HG02588 (cell line): ENCODE measurements at regions not wholly inside any gene's neighbourhood (a gene's known extent, or its start where the extent isn't known, plus 50 kb on each side); places are given as distances from the start of the nearest gene placed in this dataset.
"Not testable (repeated sequence)": the region's sequence is repeated elsewhere in the genome, so short reads cannot be mapped to it uniquely, and the experiment has no call there.

Experiments
- ATAC-seq: cut with Tn5 transposase; IDR thresholded peaks from one replicate; pipeline ENCODE4 v1.9.1; 2021; ENCODE audit warnings: mild to moderate bottlenecking, moderate library complexity; ENCODE audit not compliant: unreplicated experiment

DNA sequence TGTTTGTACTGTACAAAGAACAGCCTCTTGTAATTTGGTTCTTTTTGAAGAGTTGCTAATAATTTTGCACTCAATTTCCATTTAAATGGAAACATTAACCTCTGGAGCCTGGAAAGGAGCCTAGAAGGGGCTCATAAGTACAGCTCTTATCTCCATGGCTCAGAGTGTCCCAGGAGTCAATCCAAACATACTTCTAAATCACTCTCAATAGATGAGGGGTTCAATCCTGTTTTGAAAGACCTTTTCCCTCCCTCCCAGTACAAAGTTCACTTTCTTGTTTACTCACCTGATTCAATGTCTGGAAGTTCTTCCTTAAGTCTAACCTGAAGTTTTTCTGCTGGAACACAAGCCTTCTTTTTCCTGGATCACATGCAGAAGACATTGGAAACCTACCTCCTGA, 273.0 kb upstream of the PLET1 start:
- no peak for ATAC-seq

DNA sequence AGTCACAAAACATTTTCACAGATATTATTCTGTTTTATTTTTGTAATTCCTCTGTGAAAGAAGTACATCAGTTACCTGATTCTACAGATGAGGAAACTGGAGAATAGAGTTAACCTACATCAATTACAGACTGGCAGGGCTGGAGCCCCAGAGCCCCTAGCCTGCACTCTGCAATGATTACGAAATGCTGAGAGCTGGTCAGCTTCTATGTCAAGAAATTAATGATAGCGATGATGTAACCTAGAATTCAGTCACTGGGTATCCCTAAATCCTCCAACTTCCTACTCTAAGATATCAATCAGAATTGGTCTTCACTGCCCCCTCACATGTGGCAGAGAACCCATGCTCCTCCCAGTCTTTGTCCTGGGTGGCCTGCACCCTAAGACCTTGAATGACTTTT, 273.5 kb upstream of the PLET1 start:
- ATAC-seq, result no peak

DNA sequence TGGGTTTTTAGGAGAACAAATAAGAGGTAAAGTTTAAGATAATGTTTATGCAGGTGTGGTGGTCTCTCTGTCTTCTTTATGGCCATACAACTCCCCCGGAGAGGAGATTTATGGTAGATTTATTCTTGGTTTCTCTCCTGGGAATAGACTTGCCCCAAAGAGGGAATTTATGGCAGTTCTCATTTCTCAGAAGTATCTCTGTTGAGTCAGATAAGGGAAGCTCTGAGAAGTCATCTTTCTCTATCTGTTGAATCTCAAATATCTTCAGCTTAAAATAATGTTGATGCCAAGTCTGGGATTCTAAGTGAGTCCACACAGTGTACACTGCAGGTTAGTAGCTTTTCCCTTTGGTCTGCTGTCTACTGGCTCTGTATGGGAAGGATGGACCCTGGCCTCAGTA, 276.4 kb upstream of the PLET1 start:
- no peak for ATAC-seq

DNA sequence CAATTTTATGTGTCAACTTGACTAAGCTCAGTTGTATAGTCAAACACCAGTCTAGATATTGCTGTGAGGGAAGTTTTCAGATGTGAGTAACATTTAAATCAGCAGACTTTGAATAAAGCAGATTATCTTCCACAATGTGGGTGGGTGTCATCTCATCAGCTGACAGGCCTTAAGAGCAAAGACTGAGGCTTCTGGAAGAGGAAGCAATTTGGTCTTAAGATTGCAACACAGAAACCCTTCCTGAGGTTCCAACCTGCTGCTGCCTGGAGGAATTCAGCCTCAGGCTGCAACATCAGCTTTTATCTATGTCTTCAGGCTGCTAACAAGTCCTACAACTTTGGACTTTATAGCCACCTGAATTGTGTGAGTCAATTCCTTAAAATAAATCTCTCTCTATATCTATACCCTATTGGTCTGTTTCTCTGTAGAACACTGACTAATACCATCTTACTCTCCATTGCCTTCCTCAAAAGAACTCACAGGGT, 277.2 kb upstream of the PLET1 start:
- no peak for ATAC-seq

DNA sequence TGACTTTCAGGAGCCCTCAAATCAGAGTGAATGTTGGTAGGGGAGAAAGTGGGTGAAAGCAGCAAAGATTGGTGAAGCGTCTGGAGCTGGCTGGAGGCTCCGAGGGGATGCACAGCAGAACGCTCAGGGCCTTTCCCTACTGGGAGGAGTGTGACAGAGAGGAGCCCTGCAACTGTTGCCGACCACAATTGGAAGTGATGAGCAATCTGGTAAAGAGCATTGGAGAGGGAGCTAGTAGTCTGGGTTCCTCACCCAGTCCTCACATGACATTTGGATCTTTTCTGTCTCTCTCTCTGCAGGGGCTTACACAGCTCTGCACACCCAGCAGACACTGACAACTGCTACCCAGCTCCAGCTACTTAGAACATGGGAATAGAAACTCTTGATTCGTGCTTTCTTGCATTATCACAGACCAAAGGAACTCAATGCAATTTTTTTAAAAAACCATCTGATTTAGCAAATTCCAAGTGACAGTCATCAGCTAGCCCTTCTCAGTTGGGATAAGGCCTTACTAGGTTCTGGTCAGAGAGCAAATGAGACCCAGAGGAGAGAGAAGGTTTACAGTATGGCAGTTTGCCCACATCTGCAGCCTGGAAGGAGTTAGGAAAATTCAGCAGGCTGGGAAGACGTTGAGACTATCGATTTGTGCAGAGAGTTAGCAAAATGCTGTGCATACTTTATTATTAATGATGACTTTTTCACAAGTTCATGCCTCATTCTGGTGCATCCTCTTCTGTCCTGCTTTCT, 278.0 kb upstream of the PLET1 start:
- no peak for ATAC-seq

DNA sequence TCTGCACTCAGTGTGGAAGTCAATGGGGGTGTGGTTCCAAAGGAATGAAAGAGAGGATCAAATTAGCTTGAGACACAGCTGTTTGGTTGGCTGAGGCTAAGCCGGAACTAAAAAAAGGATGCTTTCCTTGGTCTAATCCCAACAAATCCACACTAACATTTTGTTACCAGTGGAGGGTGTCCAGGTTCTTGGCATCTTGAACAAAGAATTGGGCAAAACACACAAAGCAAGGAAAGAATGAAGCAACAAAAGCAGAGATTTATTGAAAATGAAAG, 278.6 kb upstream of the PLET1 start:
- ATAC-seq, result not testable (repeated sequence)

DNA sequence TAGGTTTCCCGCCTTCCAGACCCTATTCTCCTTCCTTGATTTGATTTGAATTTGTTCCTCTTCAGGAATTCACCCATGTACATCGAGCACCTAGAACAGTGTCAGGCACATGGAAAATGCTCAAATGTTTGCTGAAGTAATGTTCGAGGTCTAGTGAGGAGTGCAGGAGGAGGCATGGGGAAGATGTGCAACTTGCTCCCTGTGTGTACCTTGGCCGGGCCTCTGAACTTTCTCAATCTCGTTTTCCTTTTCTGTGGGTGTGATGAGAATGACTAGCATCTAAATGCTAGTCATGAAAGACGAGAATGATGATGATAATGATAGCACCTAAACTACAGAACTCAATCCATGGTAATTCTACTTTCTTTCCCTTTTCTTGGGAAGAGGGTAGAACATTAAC, 279.1 kb upstream of the PLET1 start:
- ATAC-seq, result no peak

DNA sequence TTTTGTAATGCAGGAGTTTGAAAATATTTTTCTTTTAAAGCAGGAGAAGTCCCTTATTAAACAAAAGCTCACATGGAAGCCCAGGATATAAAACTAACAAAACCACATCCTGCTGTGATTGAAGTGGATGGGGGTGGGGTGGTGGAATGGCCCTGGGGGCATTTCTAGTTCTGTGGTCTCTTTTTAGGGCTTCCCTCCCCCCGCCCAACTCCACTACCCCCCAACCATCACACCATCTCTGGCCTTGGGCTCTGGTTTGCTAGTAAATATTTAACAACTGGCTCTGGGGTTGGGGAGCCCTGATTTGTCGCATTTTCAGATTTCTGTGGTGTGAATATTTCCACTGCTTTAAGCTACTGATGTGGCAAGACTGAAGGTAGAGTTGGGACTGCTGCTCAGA, 279.6 kb upstream of the PLET1 start:
- no peak for ATAC-seq

DNA sequence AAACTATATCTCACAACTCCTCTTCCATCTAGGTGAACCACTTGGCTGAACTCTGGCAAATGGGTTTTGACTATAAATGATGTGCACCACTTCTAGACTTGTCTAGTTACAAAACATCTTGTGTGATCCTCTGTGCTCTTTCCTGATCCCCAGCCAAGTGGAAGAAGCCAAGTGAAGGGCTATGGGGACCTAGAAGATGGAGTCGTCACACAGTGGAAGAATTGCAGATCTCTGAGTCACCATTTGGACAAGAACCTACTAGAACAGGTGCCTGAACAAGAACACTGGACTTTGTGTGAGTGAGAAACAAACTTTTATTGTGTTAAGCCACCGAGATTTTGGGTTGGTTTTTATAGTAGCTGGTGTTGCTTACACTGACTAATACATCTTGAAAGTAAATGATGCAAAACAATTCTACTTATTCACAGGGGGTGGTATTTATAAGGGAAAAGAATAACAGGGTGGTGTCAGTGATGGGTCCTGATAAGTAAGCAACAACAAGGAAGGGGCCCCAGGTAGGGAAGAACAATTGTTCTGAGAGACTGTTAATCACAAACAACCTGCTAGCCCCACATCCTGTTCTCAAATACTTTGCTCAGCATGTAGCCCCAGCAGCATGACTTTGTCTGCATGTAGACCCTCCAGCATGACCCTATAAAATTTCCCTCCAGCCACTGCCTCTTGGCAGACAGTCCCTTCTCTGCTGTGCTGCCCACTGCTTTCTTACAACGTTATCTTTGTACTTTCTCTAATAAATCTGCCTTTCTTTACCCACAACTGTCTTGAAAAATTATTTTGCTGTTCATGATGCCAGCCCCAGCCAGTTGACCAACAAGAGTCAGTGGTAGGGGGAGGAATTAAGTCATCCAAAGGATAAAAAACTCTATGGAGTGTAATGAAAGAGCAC, 280.7 kb upstream of the PLET1 start:
- no peak for ATAC-seq

DNA sequence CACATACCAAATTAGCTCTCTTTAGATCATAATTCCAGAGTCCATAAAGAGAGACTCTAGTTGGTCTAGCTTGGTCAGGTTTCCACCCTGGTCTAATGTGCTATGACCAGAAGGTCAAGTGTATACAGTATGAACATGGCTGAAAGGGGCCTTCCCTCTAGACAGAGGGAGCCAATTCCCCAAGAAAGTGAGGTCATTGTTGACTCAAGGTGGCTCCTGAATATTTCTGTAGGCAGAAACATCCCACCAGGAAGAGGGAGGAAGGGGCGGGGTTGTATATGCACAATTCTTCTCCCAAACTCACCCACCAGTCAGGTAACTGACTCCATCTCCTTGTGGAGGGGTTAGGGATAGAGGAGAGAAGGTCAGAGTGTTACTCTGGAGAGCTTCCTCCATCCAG, 281.8 kb upstream of the PLET1 start:
- ATAC-seq, result no peak

DNA sequence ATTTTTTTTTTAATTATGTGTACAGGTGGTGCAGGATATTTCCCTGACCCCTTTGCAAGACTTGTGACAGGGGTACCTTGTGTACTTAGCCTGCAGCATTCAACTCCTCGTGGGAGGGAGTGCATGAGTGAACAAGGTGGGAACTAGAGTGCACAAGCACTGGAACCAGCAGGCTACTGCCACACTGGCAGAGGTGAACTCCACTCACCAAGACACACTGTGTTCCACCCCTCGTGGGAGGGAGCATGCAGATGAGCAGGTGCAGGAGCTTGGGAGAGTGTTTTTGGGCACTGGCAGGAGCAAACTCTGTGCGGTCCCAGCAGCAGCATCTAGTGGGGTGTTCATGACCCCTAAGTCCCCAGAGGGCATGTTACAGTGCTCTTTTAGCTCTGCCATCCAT, 282.7 kb upstream of the PLET1 start:
- no peak for ATAC-seq

DNA sequence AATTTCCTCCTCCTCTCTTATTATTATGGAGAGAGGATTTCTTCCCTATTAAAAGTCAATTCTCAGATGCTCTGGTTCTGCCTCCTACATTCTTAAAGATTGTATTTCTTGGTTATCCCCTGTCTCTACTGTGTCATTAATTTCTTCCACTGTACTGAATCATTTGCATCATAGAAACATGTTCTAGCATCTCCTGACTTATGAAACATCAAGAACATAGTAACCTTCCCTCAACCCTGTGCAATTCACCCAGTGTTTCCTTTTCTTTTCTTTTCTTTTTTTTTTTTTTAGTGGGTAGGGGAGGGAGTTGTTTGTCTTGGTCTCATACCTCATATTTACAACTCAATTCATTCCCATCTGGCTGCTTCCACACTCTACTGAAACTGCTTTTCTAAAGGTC, 288.0 kb upstream of the PLET1 start:
- ATAC-seq, result no peak

DNA sequence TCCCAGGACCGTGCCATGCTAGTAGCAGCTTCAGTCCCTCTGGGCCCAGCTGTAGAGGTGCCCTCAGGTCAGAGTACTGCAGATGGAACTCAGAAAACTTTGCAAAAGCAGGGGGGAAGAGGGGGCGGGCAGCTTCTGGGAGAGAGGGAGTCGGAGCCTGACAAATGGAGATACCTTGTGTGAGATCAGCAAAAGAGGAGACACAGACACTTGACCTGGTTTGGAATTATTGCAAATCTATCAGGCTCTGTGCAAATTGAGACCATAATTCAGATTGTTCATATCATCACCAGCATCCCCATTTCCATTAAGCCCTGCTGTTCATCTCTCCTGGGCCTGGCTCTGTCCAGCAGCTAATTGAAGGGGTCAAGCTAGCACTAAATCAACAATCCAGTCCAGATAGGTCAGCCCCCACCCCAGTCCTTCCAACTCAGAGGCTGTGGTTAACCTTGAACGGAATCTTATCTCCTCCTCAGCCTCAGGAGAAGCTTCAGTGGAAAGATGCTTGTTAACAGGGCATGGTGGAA, 292.6 kb upstream of the PLET1 start:
- no peak for ATAC-seq

DNA sequence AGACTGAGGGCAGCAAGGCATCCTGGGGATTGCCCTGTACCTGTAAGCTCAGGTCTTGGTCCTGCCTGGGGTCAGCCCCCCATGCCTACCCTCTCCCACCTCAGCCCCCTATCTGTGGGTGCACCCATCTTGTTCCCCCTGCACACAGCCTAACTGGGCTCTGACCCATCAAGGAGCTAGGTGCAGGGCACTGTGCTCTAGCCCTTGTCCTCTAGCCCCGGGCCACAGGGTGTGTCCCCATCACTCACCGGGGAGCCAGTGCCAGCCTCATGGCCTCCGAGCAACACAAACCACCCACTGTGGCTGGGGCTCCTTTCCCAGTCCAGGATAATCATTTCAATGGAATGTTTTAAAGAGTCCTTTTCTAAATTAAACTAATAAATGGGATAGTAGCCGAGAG, 293.9 kb upstream of the PLET1 start:
- ATAC-seq, result no peak

DNA sequence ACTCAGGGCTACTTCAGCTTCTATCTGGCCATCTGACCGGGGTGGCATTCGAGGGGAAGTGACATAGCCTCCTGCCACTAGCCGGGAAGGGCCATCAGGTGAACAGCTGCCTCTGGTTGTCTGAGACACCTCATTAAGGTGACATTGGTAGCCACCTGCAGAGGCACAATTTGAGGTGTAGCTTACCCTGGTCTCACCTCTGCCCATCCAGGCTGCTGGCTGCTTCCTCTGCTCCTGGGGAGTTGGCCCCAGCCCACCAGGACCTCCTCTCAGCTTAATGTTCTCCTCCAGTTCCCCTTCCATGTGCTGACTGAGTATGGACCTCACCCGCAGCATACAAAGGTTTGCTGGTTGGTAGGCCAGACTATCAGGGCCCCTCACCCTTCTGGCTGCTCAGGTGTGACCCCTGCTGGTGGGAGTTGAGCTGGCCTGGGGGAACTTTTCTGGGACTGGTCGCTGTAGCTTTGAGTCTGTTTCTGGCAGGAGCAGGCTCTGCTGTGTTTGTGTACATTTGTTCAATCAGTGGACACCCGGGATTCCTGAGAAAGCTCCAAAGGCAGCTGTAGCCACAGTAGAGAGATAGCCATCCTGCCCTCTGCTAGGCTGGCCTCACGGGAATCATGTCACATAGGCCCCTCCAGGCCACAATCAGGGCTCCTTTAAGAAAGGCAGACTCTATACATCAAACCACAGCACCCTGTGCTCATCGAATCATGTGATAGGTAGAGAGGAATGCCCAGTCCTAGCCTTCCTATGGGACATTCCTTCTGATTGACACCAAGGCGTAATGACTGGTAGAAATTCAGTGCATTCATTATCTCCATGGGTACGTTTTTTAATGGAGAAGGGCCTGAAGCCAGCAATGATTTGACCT, 295.1 kb upstream of the PLET1 start:
- ATAC-seq, result no peak

DNA sequence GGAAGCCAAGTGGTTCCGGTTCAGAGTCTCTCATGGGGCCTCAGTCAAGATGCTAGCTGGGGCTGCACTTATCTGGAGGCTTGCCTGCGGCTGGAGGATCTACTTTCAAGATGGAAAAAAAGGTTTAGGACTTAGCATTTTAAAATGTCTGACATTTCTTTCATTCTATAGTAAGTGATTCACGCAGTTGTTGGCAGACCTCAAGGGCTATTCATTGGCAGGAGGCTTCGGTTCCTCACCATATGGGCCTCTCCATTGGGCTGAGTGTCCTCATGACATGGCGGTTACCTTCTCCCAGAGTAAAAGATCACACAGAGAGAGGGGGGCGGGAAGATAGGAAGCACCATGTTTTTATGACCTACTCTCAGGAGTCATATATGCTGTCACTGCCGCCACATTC, 298.0 kb upstream of the PLET1 start:
- ATAC-seq, result no peak

DNA sequence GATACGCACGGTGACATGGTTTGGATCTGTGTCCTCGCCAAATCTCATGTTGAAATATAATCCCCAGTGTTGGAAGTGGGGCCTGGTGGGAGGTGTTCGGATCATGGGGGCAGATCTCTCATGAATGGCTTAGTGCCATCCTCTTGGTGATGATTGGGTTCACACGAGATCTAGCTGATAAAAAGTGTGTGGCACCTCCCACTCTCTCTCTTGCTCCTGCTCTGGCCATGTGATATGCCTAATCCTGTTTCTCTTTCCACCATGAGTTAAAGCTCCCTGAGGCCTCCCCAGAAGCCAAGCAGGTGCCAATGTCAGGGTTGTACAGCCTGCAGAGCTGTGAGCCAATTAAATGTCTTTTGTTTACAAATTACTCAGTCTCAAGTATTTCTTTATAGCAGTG, 303.1 kb upstream of the PLET1 start:
- ATAC-seq, result no peak

DNA sequence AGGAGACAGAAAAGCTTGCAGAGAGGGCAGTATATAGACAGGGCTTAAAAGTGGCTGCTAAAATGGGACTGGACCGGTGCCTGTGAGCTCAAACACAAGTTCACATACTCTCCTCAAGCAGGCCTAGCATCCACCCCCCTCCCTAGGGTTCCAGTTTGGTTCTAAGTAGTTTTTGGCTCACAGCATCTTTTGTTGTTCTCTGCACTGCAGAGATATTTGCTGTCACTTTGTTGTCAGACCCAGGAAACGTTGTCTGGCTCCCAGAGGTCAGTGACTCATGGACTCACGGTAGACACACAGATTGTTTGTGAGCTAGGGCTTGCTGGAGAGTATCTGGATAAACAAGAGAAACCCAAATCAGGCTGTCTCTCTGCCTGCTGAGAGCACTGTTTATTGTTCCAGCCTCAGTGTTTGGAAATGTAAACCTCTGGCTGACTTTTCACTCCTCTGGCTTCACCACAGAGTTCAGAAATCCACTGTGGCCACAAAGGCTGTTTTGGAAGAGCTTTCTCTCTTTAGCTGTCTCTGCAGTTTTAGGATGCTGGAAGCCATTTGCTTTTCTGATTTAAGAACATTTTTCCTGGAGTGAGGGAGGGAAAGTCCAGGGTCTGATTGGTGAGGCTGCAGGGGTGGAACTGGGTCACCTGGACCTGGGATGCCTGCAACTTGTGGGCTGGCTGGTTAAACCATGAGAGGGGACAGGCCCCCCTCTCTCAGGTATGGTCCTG, 303.7 kb upstream of the PLET1 start:
- ATAC-seq, result no peak

DNA sequence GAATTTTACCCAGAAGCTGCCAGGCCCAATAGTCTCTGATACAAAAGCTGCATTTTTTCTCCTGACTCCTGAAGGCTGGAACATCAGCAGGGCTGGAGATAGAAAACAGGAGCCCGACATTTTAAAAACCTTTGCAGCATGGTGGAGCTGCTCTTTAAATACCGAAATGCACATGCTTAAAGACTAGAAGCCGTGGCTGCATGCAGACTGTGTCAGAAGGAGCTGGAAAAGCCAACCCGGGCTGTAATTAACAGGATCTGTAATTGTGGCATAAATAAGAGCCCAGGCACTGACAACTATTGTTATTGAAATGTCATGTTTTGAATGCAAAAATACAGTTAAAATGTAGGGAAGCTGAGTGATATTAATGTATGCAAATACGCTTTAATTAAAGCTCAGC, 304.9 kb upstream of the PLET1 start:
- ATAC-seq, result no peak

DNA sequence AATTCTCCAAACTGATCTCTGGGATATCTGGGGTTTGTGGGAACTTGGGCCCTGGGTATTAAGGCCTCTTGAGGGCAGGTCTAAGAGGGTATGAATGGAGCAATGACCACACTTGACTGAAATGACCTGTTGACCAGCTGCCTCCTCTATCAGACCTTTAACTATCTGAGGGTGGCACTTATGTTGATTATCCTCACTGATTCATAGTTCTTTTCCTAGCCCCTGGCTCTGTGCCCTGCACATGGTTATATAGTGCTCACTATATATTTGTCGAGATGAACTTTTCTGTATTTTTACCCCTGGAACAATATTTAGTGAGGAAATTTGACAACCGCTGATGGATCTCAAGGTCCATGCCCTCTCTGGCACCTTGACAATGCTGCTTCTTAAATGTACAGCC, 305.5 kb upstream of the PLET1 start:
- ATAC-seq, result no peak

DNA sequence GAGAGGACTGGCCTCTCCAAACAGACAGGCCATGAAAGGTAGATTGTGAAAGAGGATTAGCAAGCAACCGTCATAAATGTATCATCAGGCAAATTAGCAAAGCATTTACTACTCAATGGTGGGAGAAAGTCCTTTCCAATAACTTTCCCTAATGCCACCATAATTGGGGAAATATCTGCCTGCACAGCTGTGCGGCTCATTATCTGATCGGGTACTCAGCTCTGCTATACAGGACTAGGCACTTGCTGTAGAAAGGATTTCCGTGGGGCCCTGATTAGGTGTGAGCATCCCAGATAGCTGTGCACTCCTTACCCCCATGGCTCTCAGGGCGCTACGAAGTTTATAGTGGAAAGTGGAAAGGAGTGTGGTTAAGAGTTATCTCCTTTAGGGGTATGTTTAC, 309.7 kb upstream of the PLET1 start:
- ATAC-seq, result no peak
